GM21717 (cell line): ENCODE measurements at regions not wholly inside any gene's neighbourhood (a gene's known extent, or its start where the extent isn't known, plus 50 kb on each side); places are given as distances from the start of the nearest gene placed in this dataset.
"Not testable (repeated sequence)": the region's sequence is repeated elsewhere in the genome, so short reads cannot be mapped to it uniquely, and the experiment has no call there.

Source experiments
- ATAC-seq: cut with Tn5 transposase; IDR thresholded peaks from one replicate; pipeline ENCODE4 v1.9.1; 2021; ENCODE audit warnings: mild to moderate bottlenecking, moderate library complexity; ENCODE audit not compliant: unreplicated experiment

DNA sequence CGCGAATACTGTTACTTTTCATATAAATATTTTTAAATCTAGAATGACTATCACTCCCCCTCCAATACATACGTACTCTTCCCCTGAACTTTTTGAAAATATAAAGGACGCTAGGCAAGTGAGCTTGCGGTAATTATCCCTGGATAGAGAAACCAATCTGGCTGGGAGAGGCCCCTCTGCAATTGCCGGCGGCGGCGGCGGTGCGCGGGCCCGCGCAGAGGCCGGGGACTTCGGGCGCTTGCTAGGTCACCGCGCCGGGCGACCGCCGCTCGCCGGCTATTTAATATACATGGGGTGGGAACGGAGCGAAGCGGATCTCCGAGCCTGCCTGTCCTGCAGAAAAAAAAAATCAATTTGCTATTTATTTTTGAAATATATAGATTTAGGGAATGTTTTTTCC lies 416.3 kb upstream of the ESRRG start:
- ATAC-seq: no peak

GRCh38 chr1:217138799-217139466 lies 415.7 kb upstream of the ESRRG start:
- ATAC-seq: no peak

- no peak for ATAC-seq
Observed at GRCh38 chr1:217138173-217138765, 415.0 kb upstream of the ESRRG start.

DNA sequence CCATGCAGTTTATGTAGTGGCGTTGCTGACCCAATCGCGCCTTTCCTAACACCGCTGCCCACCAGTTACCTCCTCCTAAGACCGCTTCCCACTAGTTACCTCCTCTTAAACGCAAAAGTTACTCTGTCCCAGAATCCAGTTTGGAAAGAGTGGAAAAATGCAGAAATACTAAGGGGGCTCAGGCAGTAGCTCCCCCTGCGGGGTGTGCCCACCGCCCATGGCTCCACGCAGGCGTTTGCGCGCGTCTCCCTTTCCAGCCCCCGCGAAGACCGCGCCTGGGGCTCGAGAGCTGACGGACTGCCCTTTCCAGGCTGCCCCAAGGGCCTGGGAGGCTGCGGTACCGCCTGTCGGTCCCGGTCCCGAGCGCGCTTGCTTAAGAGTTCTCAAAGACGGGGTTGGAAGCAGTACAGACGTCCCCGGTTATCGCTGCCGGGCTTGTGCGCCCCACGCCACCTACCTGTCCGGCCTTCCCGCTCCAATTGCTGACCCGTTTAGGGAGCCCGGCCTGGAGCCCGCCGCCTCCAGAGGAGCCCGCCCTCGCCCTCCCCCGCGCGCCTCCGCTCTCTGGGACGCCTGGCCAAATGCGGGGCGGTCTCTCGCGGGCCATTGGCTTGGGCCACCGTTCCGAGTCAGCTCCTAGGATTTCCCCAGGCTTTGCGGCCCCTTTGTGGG lies 414.1 kb upstream of the ESRRG start:
- ATAC-seq: no peak

DNA sequence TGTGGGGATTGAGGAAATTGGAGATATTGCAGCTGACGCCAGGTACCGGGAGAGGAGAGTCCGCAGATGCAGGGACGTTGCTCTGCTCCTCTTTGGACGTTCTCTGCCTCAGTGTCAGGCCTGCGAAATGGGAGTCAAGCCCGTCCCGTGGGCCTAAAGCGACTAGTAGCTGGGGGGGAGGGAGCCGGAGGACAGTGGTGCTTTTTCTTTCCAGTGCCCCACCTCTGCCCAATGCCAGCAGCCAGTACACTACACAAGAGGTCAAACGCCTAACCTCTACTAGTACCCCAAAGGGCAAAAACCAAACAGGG lies 413.6 kb upstream of the ESRRG start:
- no peak for ATAC-seq

DNA sequence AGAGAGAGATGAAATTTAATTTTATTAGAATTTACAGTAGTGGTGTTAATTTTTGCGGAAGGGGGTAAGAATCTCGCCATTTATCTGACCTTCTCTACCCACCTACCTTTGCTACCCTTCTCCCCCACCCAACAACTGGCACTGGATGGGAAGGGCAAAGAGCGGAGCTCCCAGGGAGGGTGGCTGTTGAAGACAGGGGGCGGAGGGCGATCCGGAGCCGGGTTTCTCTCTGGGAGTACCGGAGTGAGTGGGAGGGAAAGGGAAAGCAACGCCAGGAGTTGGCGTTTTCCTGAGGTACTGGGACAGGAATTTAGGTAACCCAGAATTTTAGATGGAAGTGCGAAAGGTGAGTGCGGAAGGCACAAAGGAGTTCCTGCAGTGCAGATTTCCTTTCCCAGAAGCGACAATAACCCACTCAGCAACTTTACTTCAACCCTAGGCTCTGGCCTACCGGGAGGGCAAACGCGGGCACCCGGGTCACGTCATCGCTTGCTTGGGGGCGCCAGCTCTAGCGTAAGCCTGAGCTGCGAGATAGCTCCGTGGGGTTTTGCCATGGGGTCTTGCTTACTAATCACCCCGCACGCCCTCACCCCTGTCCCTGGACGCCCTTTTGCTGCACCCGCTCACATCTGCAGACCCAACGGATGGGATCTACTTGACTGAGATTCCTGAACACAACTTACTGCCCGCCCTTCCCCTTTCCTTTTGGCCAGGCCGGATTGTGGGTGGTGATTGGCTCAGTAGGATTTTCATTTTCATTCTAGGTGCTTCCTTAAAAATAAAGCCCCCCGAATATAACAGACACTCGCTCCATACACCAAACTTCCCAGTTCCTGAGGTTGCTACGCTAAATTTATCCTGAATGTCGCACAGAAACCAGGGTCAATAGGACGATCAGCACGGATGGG lies 413.0 kb upstream of the ESRRG start:
- no peak for ATAC-seq

- ATAC-seq: no peak
Observed at GRCh38 chr1:217135569-217135915, 412.3 kb upstream of the ESRRG start.

- no peak for ATAC-seq
Observed at GRCh38 chr1:217134857-217135568, 411.8 kb upstream of the ESRRG start.

GRCh38 chr1:217133958-217134856 lies 411.0 kb upstream of the ESRRG start:
- no peak for ATAC-seq

DNA sequence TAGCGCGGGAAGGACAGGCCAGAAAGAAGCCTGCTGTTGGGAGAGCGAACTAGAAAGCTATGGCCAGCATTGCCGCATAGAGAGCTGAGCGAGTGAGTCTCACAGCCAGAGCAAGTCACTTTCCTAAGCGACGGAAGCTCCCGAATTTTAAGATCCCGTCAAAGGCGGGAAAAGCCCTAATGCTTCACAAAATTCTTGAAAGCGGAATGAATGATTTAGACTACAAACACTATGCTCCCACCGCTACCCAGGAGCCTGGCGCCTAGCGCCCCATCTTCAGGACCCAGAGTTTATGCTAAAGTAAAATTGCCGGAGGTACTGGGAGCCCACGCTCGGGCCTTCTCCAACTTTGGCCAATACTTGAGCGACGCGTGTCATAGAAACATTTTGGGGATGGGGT lies 409.9 kb upstream of the ESRRG start:
- ATAC-seq: no peak

- not testable (repeated sequence) for ATAC-seq
Observed at GRCh38 chr1:217123340-217123739, 400.1 kb upstream of the ESRRG start.

GRCh38 chr1:217117973-217118465 lies 394.8 kb upstream of the ESRRG start:
- no peak for ATAC-seq

GRCh38 chr1:217115404-217116380 lies 392.5 kb upstream of the ESRRG start:
- no peak for ATAC-seq

GRCh38 chr1:217109928-217110327 lies 386.7 kb upstream of the ESRRG start:
- ATAC-seq: no peak

DNA sequence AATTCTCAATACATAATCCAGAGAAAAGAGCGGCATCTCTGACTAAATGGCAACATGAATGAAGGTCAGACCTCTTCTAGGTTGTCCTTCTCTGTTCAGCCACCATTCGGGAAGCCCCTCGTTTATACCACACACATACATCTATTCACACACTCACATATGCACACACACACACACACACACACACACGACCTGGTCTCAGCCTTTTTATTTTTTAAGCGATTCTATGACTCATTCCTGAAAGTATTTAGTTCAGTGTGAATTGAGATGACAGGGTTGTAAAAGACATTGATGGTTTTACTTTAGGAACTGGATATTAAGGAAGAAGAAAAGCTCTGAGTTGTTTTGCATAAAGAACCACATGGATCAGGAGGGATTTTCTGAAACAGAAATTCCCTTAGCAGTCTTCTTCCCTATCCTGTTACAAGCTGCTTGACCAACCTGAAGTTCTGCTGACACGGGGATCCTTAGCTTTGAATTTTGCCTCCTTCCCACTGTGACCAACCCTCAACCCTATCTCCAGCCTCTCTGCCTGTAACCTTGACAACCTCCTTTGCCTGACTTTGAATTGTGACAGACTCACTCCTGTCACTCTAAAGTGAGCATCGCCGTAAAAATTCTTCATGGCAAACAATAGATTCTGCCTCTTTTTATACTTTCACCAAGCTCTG lies 383.1 kb upstream of the ESRRG start:
- no peak for ATAC-seq

DNA sequence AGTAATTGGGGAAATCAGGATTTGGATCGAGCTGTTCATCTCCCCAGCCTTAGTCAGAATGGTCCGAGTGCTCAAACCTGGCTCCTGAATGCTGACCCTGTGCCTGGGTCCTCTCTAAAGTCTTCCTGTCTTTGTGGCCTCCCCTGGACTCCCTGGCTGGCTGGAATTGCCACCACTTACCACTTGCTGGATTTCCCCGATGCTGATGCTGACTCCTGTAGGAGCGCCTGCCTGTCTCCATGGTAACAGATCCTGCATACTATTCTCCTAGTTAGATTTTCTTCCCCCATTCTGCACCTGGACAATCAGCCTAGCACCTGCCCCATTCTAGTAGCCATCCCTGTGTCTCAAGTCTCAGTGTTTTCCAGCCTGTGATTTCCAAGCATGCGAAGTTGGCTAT lies 382.2 kb upstream of the ESRRG start:
- no peak for ATAC-seq

DNA sequence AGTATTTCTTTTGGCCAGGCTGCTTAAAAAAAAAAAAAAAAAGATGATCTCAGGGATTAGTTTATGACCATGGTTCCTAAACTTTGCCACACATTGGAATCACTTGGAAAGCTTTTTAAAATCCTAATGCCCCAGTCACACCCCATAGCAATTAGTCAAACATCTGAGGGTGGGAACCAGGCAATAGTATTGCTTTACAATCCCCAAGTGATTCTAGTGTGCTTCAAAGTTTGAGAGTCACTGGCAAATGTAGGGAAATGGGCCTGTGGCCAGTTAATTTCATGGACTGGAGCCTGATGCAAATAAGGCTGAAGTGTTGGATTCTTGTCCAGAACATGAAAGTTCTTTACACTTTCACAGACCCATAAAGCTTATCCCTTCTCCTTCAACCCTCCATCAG lies 374.6 kb upstream of the ESRRG start:
- ATAC-seq: no peak

DNA sequence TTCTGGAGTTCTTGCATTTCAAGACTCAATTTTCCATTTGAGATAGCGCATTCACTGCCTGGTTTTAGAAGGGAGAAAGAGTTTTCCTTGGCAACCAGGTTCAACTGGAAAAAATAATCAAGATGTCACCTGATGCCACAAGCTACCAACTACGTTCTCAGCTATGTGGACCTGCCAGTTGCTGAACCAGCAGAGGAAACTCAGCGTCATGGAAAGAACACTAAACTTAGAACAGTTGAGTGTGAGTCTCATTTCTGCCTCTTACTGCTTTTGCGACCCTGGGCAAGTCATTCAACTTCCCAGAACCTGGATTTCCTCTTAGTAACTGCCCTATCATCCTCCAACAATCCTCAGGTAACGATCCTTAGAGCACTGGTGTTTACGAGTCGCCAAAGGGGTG lies 373.0 kb upstream of the ESRRG start:
- no peak for ATAC-seq
